Hematopoietic multipotent progenitor cell treated with erythropoietin and hydrocortisone succinate and interleukin-3 and kit ligand, for 8 days (in vitro differentiated cells): ENCODE measurements at regions not wholly inside any gene's neighbourhood (a gene's known extent, or its start where the extent isn't known, plus 50 kb on each side); places are given as distances from the start of the nearest gene placed in this dataset.

Experiments used
- DNase-seq: peaks from one replicate; pipeline ENCODE4 v3.0.0-alpha.2; 2015

GRCh38 chr9:81387360-81388106 is 301.8 kb downstream of the TLE1 start:
- no peak for DNase-seq

GRCh38 chr9:81384911-81385310 is 304.4 kb downstream of the TLE1 start:
- DNase-seq = no peak

GRCh38 chr9:81382281-81382680 is 307.1 kb downstream of the TLE1 start:
- DNase-seq = no peak

GRCh38 chr9:81381694-81382093 is 307.7 kb downstream of the TLE1 start:
- no peak for DNase-seq

- DNase-seq = no peak
Observed at GRCh38 chr9:81380504-81381359, 308.6 kb downstream of the TLE1 start.

GRCh38 chr9:81379655-81380054 is 309.7 kb downstream of the TLE1 start:
- no peak for DNase-seq

- no peak for DNase-seq
Observed at GRCh38 chr9:81377921-81378320, 311.4 kb downstream of the TLE1 start.

GRCh38 chr9:81377320-81377719 is 312.0 kb downstream of the TLE1 start:
- DNase-seq = no peak

GRCh38 chr9:81375187-81376100 is 313.9 kb downstream of the TLE1 start:
- no peak for DNase-seq

GRCh38 chr9:81374459-81375186 is 314.7 kb downstream of the TLE1 start:
- DNase-seq = no peak

GRCh38 chr9:81373294-81373693 is 316.1 kb downstream of the TLE1 start:
- no peak for DNase-seq

- no peak for DNase-seq
Observed at GRCh38 chr9:81372628-81373191, 316.6 kb downstream of the TLE1 start.

GRCh38 chr9:81371824-81372223 is 317.5 kb downstream of the TLE1 start:
- no peak for DNase-seq

GRCh38 chr9:81370650-81371049 is 318.7 kb downstream of the TLE1 start:
- DNase-seq = no peak

- DNase-seq = no peak
Observed at GRCh38 chr9:81370096-81370495, 319.3 kb downstream of the TLE1 start.

GRCh38 chr9:81369121-81369520 is 320.2 kb downstream of the TLE1 start:
- DNase-seq = no peak

GRCh38 chr9:81363916-81364480 is 325.3 kb downstream of the TLE1 start:
- DNase-seq = no peak

GRCh38 chr9:81361296-81361695 is 328.1 kb downstream of the TLE1 start:
- DNase-seq = no peak

- DNase-seq = no peak
Observed at GRCh38 chr9:81351166-81351565, 338.2 kb downstream of the TLE1 start.

GRCh38 chr9:81344366-81344765 is 345.0 kb downstream of the TLE1 start:
- DNase-seq = no peak

GRCh38 chr9:81335879-81336421 is 353.4 kb downstream of the TLE1 start:
- DNase-seq = no peak
